Upper lobe of right lung (tissue), 1 donor: ENCODE measurements at regions not wholly inside any gene's neighbourhood (a gene's known extent, or its start where the extent isn't known, plus 50 kb on each side); places are given as distances from the start of the nearest gene placed in this dataset.
"Not testable (repeated sequence)": the region's sequence is repeated elsewhere in the genome, so short reads cannot be mapped to it uniquely, and the experiment has no call there.

Source experiments
- ATAC-seq: fragments of 200-7000 bp; cut with Tn5 transposase; one replicate; pipeline ENCODE4 v1.9.1; 2020; ENCODE audit warnings: mild to moderate bottlenecking, moderate library complexity
- DNase-seq: peaks from one replicate; pipeline ENCODE4 v3.0.0-alpha.2; 2020
- H3K27ac ChIP-seq: fragments of 200-600 bp; one replicate; pipeline ENCODE4 v1.8.0; 2022
- H3K27me3 ChIP-seq: fragments of 200-600 bp; one replicate; pipeline ENCODE4 v1.8.0; 2022; ENCODE audit warnings: mild to moderate bottlenecking
- H3K36me3 ChIP-seq: fragments of 200-600 bp; one replicate; pipeline ENCODE4 v1.8.0; 2022
- H3K4me1 ChIP-seq: fragments of 200-600 bp; one replicate; pipeline ENCODE4 v1.8.0; 2022
- H3K4me3 ChIP-seq: fragments of 200-600 bp; one replicate; pipeline ENCODE4 v1.8.0; 2022; ENCODE audit warnings: mild to moderate bottlenecking
- H3K9me3 ChIP-seq: fragments of 200-600 bp; one replicate; pipeline ENCODE4 v1.8.0; 2022
- intact Hi-C: fragments of 100-400 bp; cut with DNase I; formaldehyde crosslinking; loops from one replicate; pipeline ENCODE4 v1.11.0; 2022
- TF ChIP-seq, protein P1 (sequence below): fragments of 200-600 bp; IDR thresholded peaks from one replicate; pipeline ENCODE4 v1.8.0; 2022; ENCODE audit warnings: antibody characterized with exemption
- donor health status: DM: no; HTN: yes; CAD: no; lungs with severe emphysema.

DNA sequence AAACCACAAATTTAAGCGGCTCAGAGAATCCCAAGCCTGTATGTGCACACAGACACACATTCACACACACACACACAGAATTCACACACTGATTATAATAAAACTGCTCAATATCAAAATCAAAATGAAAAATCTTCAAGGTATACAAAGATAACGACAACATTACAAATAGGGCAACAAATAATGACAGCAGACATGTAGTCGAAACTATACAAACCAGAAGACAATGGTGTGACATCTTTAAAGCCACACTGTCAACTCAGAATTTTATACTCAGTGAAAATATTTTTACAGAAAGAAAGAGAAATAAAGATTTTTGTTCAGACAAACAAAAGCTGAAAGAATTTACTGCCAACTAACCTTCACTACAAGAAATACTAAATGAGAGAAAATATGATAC is 333.4 kb downstream of the INSIG2 start:
- Histone ChIP-seq H3K4me1 (no peaks in the 10 kb centered on the region), H3K27ac (no peak overlapping the region), H3K9me3 (no peaks in the 10 kb centered on the region), H3K4me3 (no peak overlapping the region), H3K27me3 (no peaks in the 10 kb centered on the region), H3K36me3 (no peaks in the 10 kb centered on the region)
- ATAC-seq = no peak
- TF ChIP-seq, protein P1, sequence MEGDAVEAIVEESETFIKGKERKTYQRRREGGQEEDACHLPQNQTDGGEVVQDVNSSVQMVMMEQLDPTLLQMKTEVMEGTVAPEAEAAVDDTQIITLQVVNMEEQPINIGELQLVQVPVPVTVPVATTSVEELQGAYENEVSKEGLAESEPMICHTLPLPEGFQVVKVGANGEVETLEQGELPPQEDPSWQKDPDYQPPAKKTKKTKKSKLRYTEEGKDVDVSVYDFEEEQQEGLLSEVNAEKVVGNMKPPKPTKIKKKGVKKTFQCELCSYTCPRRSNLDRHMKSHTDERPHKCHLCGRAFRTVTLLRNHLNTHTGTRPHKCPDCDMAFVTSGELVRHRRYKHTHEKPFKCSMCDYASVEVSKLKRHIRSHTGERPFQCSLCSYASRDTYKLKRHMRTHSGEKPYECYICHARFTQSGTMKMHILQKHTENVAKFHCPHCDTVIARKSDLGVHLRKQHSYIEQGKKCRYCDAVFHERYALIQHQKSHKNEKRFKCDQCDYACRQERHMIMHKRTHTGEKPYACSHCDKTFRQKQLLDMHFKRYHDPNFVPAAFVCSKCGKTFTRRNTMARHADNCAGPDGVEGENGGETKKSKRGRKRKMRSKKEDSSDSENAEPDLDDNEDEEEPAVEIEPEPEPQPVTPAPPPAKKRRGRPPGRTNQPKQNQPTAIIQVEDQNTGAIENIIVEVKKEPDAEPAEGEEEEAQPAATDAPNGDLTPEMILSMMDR = no peak
- intact Hi-C loops = no loop called here
- DNase-seq = no peak

DNA sequence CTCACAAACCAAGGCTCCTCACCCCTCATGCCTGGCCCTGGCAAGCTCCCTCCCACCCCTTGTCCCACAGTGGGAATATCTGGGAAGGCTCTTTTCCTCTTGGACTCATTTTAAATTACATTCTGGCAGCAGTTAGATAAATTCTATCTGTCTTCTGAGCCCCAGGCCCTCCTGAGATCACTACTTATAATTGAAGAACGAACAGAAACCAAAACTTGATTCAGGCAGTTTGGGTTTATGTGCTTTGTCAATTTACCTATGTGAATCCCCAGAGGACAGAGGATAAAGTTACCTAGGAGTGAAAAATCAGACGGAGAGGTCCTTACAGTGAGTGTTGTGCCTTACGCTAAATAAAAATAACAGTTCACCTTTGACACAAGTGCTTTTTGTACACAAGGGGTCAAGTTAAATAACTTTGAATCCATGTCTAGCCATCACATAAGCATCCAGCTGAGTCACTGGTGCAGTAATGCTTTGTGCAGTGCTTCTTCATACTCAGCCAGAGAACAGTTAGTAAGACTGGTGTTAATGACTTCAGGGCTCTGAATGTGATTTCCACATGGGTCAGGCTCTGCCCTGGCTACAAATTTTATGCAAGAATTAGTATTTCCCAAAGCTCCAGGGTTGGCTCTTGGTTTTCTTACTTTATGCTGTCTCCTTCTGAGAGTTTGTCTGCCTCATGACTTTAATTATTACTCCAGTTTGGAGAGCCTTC is 329.3 kb downstream of the INSIG2 start:
- ATAC-seq = no peak
- Histone ChIP-seq H3K36me3 (no peaks in the 10 kb centered on the region), H3K27ac (no peak overlapping the region), H3K4me3 (no peak overlapping the region), H3K9me3 (no peaks in the 10 kb centered on the region), H3K27me3 (no peaks in the 10 kb centered on the region), H3K4me1 (no peaks in the 10 kb centered on the region)
- TF ChIP-seq, protein P1 = no peak
- DNase-seq = no peak
- intact Hi-C loops = no loop called here

DNA sequence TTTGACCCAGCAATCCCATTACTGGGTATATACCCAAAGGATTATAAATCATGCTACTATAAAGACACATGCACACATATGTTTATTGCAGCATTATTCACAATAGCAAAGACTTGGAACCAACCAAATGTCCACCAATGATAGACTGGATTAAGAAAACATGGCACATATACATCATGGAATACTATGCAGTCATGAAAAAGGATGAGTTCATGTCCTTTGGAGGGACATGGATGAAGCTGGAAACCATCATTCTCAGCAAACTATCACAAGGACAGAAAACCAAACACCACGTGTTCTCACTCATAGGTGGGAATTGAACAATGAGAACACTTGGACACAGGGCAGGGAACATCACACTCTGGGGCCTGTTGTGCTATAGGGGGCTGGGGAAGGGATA is 326.9 kb downstream of the INSIG2 start:
- H3K9me3 ChIP-seq, intact Hi-C loops, H3K27ac ChIP-seq, DNase-seq, H3K4me3 ChIP-seq, H3K27me3 ChIP-seq, ATAC-seq, H3K36me3 ChIP-seq, H3K4me1 ChIP-seq: not testable (repeated sequence)

DNA sequence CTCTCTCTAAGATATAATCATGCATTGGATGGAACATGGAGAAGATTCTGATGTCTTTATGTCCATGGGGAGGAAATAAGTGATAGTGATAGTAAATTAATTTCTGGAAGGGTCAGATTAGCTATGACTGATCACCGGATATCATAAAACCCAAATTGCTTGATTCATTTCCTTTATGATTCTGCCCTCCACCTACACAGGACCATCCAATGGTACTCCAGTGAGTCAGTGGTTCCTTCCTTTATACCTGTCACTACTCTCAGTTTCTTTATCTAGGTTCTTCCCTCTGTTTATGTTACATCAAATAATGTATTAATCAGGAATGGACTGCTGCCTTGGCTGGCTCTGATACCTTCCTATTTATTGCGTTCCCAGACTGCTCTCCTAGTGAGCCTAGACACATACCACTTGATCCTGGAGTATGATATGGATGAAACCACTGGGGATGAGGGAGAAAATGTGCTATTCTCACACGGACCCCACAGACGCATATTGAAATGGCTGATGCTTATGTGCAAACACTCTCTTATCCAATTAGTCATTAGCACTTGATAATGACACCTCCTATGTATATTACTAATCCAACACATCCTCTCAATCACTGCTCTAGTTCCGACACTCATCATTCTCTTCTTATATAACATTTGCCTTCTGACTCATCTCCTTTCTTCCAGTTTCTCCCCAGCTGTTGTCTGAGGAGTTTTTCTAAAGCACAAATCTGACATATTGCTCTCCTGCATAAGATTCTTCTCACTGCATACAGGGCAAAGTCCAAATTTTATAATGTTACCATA is 315.6 kb downstream of the INSIG2 start:
- H3K9me3 ChIP-seq = no peaks in the 10 kb centered on the region
- intact Hi-C loops = no loop called here
- DNase-seq = no peak
- H3K27me3 ChIP-seq = no peaks in the 10 kb centered on the region
- H3K36me3 ChIP-seq = no peaks in the 10 kb centered on the region
- TF ChIP-seq, protein P1 = no peak
- H3K27ac ChIP-seq = no peak overlapping the region
- no peaks in the 10 kb centered on the region for H3K4me1 ChIP-seq
- no peak for ATAC-seq
- no peak overlapping the region for H3K4me3 ChIP-seq

DNA sequence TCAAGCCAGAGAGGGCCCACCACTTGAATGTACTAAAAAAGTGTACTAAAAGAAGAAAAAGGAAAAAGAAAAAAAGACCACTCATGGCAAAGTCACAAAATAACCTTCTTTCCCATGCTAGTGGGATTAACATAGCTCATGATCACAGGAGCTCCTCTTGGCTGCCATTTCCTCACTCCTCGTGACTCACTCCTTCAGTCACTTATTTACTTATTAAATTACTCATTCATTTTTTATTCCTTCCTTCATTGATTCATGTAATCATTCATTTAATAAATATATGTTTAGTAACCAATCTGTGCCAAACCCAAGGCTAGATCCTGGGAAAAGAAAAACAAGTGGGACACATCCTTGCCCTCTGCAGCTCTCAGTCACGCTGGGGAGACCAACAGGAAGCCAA is 300.5 kb downstream of the INSIG2 start:
- DNase-seq (no peak), ATAC-seq (no peak)
- intact Hi-C loops = no loop called here
- no peaks in the 10 kb centered on the region for H3K9me3 ChIP-seq
- H3K4me1 ChIP-seq = no peaks in the 10 kb centered on the region
- no peaks in the 10 kb centered on the region for H3K36me3 ChIP-seq
- H3K4me3 ChIP-seq = no peak overlapping the region
- no peak overlapping the region for H3K27ac ChIP-seq
- TF ChIP-seq, protein P1 = no peak
- no peaks in the 10 kb centered on the region for H3K27me3 ChIP-seq

DNA sequence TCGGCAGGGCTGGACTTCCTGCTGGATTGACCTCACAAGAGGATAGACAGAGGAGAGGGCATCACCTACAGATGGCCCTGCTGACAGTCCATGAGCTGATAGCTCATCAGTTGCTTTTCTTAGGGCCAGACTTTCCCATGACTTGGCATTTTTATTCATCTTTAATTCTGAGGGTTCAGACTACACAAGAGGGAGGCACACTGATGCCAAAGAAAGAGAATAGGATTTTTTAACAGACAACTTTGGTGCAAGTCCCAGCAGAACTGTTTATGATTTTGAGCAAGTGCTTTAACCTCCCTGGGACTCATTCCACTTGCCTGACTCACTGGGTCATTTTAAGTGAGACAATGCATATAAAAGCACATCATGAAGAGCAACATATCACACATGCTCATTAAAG is 299.2 kb downstream of the INSIG2 start:
- no peaks in the 10 kb centered on the region for H3K27me3 ChIP-seq
- no peak overlapping the region for H3K4me3 ChIP-seq
- intact Hi-C loops = no loop called here
- ATAC-seq (no peak), DNase-seq (no peak)
- H3K9me3 ChIP-seq = no peaks in the 10 kb centered on the region
- H3K27ac ChIP-seq = no peak overlapping the region
- no peaks in the 10 kb centered on the region for H3K4me1 ChIP-seq
- TF ChIP-seq, protein P1 = no peak
- H3K36me3 ChIP-seq = no peaks in the 10 kb centered on the region
